Hepatocyte (in vitro differentiated cells): ENCODE measurements at regions not wholly inside any gene's neighbourhood (a gene's known extent, or its start where the extent isn't known, plus 50 kb on each side); places are given as distances from the start of the nearest gene placed in this dataset.

Experiments
- CTCF ChIP-seq: fragments of 200-600 bp; sonication (generic); IDR thresholded peaks from 2 replicates; pipeline ENCODE4 v1.5.1; 2016; ENCODE audit warnings: antibody characterized with exemption, mild to moderate bottlenecking; ENCODE audit not compliant: poor library complexity
- EZH2 ChIP-seq: fragments of 200-600 bp; sonication (generic); IDR thresholded peaks from 2 replicates; pipeline ENCODE4 v1.6.1; 2016; ENCODE audit warnings: antibody characterized with exemption, mild to moderate bottlenecking, borderline replicate concordance
- EZH2phosphoT487 ChIP-seq: fragments of 200-600 bp; sonication (generic); IDR thresholded peaks from one replicate; pipeline ENCODE4 v1.6.1; 2018; ENCODE audit warnings: antibody characterized with exemption, mild to moderate bottlenecking, low read depth, moderate library complexity; ENCODE audit not compliant: unreplicated experiment, severe bottlenecking

- no peak for TF ChIP-seq CTCF
- TF ChIP-seq EZH2, result no peak
- no peak for TF ChIP-seq EZH2phosphoT487
These were observed 411.0 kb downstream of the C12orf50 start for GRCh38 chr12:87618199-87618598.
